GM12874 (cell line): ENCODE measurements at regions not wholly inside any gene's neighbourhood (a gene's known extent, or its start where the extent isn't known, plus 50 kb on each side); places are given as distances from the start of the nearest gene placed in this dataset.

ENCODE experiments used
- CTCF ChIP-seq: IDR thresholded peaks from 2 replicates; pipeline ENCODE4 v1.5.1; 2011; ENCODE audit warnings: low read depth, mild to moderate bottlenecking, control low read depth, low read length, moderate library complexity; ENCODE audit not compliant: insufficient read depth

GRCh38 chr22:48754611-48755058, 1073.0 kb downstream of the BRD1 start:
- no peak for TF ChIP-seq CTCF

- TF ChIP-seq CTCF = no peak
Measured at GRCh38 chr22:48753752-48754517, 1073.7 kb downstream of the BRD1 start.

GRCh38 chr22:48753381-48753730, 1074.3 kb downstream of the BRD1 start:
- no peak for TF ChIP-seq CTCF

- TF ChIP-seq CTCF = no peak
Measured at GRCh38 chr22:48752451-48753380, 1075.0 kb downstream of the BRD1 start.

- TF ChIP-seq CTCF = no peak
Measured at GRCh38 chr22:48751539-48752437, 1075.9 kb downstream of the BRD1 start.

GRCh38 chr22:48750826-48751440, 1076.7 kb downstream of the BRD1 start:
- TF ChIP-seq CTCF = no peak
